ENCODE measurements at regions not wholly inside any gene's neighbourhood (a gene's known extent, or its start where the extent isn't known, plus 50 kb on each side); places are given as distances from the start of the nearest gene placed in this dataset.

DNA sequence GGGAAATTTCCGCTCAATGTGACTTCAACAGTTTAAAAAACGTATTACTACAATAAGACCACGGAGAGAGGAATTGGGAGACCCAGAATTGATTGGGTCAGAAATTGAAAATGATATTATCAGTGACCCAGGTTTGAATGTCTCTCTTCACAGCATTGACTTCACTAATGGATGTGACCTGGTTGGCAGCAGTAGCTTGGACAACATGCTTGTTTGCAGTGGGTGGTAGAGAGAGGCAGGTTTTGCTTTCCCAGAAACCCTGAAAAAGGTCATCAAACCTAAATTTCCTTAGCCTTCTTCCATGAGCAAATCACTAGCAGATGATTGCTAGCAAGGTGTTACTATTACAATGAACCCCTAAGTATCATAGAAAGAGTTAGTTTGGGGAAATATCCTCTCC lies 89.7 kb upstream of the ANTXRL start:
- TF ChIP-seq, protein P1, sequence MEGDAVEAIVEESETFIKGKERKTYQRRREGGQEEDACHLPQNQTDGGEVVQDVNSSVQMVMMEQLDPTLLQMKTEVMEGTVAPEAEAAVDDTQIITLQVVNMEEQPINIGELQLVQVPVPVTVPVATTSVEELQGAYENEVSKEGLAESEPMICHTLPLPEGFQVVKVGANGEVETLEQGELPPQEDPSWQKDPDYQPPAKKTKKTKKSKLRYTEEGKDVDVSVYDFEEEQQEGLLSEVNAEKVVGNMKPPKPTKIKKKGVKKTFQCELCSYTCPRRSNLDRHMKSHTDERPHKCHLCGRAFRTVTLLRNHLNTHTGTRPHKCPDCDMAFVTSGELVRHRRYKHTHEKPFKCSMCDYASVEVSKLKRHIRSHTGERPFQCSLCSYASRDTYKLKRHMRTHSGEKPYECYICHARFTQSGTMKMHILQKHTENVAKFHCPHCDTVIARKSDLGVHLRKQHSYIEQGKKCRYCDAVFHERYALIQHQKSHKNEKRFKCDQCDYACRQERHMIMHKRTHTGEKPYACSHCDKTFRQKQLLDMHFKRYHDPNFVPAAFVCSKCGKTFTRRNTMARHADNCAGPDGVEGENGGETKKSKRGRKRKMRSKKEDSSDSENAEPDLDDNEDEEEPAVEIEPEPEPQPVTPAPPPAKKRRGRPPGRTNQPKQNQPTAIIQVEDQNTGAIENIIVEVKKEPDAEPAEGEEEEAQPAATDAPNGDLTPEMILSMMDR (conservative IDR thresholded peaks at IDR 0.05) = no peak
- TF ChIP-seq EZH2 (IDR thresholded peaks at IDR 0.05; ENCODE audit: low read depth) = no peak

Measured in PC-9 (cell line).